ENCODE measurements at regions not wholly inside any gene's neighbourhood (a gene's known extent, or its start where the extent isn't known, plus 50 kb on each side); places are given as distances from the start of the nearest gene placed in this dataset.

DNA sequence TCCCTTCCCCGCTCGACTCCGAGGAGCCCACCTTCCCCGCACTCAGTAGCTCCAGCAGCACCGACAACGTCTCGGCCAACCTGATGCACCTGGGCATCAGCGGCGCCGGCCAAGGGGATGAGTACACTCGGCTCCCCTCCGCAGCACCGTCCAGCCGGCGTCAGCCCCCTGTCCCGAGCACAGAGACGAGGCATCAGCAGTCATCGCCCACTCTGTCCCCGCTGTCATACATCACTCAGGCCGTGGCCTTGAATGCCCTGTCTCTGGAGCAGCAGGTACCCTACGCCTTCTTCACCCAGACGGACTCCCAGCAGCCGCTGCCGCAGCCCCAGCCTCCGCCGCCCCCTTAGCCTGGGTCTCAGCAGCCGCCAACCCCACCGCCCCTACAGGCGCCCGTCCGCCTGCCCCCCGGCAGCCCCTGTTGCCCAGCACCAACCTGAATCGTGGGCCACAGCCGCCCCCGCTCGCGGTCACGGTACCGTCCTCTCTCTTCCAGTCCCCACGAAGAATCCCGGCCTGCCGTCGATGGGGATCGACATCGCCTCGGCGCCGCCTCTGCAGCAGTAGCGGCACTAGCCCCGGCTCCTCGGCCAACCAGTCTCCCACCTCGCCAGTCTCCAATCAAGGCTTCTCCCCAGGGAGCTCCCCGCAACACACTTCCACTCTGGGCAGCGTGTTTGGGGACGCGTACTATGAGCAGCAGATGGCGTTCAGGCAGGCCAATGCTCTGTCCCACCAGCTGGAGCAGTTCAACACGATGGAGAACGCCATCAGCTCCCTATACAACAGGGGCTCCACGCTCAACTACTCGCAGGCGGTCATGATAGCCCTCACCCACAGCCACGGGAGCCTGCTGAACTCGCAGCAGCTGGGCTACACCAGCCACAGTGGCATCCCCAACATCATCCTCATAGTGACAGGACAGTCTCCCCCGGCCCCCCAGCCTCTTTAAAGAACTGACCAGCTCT, 1195.9 kb upstream of the CHAC2 start:
- TF ChIP-seq, protein P1, sequence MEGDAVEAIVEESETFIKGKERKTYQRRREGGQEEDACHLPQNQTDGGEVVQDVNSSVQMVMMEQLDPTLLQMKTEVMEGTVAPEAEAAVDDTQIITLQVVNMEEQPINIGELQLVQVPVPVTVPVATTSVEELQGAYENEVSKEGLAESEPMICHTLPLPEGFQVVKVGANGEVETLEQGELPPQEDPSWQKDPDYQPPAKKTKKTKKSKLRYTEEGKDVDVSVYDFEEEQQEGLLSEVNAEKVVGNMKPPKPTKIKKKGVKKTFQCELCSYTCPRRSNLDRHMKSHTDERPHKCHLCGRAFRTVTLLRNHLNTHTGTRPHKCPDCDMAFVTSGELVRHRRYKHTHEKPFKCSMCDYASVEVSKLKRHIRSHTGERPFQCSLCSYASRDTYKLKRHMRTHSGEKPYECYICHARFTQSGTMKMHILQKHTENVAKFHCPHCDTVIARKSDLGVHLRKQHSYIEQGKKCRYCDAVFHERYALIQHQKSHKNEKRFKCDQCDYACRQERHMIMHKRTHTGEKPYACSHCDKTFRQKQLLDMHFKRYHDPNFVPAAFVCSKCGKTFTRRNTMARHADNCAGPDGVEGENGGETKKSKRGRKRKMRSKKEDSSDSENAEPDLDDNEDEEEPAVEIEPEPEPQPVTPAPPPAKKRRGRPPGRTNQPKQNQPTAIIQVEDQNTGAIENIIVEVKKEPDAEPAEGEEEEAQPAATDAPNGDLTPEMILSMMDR (IDR thresholded peaks at IDR 0.05; ENCODE audit: borderline replicate concordance, insufficient read depth, low read depth, low read length), result no peak
- H3K4me3 ChIP-seq (ENCODE audit: low read depth, low read length), result no peak overlapping the region

DNA sequence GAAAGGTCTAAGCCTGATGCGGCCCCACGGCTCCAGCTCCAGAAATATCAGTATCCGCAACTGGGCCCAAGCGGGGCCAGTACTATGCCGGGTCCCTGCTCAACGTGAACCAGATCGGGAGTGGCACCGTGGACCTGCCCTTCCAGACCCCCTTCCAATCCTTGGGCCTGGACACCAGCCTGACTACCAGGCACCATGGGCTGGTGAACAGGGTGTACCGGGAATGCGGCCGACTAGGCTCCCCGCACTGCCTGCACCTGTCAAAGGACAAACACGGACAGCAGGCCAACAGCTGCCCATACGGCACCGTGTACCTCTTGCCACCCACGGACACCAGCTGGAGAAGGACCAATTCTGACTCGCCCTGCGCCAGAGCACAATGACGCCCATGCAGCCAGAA, 1196.9 kb upstream of the CHAC2 start:
- H3K4me3 ChIP-seq (ENCODE audit: low read depth, low read length), result no peak overlapping the region
- TF ChIP-seq, protein P1 (IDR thresholded peaks at IDR 0.05; ENCODE audit: borderline replicate concordance, insufficient read depth, low read depth, low read length), result no peak

DNA sequence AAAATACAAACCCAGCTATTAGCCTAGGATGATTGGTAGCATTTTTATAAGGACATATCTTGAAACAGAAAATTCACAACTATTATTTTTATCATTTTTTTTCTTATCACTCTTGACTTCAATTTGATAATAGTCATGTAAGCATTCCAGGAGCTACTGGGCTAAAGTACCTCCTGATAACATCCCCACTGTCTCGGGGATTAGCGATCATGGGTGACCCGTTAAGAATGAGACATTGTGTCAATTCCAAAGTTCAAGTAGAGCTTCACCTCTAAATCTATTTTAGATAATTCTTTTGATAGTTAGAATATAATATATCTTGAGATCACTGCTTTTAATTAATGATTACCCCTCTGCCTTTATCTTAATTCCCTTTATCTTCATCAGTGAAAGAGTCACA, 1204.5 kb upstream of the CHAC2 start:
- TF ChIP-seq, protein P1 (IDR thresholded peaks at IDR 0.05; ENCODE audit: borderline replicate concordance, insufficient read depth, low read depth, low read length), result no peak
- H3K4me3 ChIP-seq (ENCODE audit: low read depth, low read length), result no peak overlapping the region

DNA sequence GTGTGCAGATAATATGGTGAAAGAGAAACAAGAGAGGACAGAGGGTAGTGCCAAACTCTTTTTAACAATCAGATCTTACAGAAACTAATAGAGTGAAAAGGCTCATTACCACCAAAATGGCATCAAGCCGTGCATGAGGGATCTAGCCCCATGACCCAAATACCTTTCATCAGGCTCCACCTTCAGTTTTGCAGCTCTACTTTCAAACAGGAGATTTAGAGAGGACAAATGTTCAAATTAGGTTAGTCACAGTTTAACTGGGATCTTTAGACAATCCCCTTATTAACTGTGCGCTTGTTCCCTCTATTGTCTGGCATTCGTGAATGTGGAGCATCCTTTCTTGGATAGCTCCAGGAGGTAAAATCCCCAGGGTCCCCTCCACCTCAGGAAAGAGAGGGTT, 1209.3 kb upstream of the CHAC2 start:
- TF ChIP-seq, protein P1 (IDR thresholded peaks at IDR 0.05; ENCODE audit: borderline replicate concordance, insufficient read depth, low read depth, low read length), result no peak
- no peak overlapping the region for H3K4me3 ChIP-seq (ENCODE audit: low read depth, low read length)

DNA sequence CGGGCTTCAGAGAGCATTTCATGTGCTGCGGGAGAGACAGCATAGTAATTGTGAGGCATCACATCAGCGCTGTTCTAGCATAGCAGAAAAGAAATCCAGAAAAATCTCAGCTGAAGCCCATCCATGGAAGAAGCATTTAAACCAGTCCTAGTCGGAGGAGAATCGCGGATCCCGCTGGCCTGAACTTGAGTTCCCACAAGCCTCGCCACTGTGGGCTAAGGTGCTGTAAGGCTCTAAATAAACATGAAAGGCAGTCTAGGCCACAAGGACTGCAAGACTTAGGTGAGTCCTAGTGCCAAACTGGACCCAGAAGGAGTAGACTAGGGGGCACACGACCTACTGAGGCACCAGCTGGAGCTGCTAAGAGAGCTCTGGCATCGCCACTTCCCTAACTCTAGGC, 1225.3 kb upstream of the CHAC2 start:
- no peak overlapping the region for H3K4me3 ChIP-seq (ENCODE audit: low read depth, low read length)
- TF ChIP-seq, protein P1 (IDR thresholded peaks at IDR 0.05; ENCODE audit: borderline replicate concordance, insufficient read depth, low read depth, low read length), result no peak

DNA sequence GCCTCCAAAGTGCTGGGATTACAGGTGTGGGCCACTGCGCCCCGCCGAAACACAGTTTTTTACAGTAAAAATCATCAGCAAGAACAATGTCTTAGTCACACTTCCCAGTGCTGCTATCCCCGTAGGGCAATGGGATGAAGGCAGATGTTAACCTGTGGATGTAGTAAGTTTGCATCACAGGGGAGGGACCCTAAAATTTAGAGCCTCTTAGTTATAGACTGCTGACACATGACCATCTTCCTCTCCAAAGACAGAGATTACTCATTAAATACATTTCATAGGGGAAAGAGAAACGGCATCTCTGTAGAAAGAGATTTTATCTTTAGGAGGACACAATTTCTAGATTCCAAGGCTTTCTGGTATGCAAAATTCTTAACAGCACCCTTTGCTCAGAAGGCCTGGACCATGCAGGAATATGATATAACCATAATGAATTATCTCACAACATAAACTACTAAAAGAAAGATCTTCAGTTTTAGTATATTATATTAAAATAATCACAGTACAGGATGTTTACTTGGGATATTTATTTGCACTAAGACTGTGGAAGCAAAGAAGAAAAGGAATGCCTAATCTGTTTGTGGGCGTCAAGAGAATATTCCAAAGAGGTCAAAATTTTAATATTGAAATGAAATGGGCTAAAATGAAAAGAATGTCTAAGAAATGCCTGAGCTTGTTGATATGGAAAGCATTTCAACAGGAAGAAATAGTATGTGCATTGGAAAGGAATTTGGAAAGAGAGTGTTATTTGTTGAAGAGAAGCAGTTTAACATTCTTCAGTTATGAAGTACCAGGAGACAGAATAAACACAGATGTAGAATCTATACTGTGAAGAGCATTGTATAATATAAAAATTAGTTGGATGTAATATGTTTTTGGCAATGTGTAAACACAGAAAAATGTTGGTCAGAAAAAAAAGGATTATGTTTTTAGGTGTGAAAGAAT, 1228.3 kb upstream of the CHAC2 start:
- TF ChIP-seq, protein P1 (IDR thresholded peaks at IDR 0.05; ENCODE audit: borderline replicate concordance, insufficient read depth, low read depth, low read length), result no peak
- H3K4me3 ChIP-seq (ENCODE audit: low read depth, low read length), result no peak overlapping the region
